RWPE1 (cell line): ENCODE measurements at regions not wholly inside any gene's neighbourhood (a gene's known extent, or its start where the extent isn't known, plus 50 kb on each side); places are given as distances from the start of the nearest gene placed in this dataset.

Source experiments
- CTCF ChIA-PET: fragments of 350-600 bp; sonication (Branson Sonifier 250); formaldehyde crosslinking; extraction: SDS; loops from one replicate; lab custom pipeline; 2021; lab: Yijun Ruan, JAX
- POLR2A ChIA-PET: fragments of 400-600 bp; formaldehyde crosslinking; extraction: SDS; loops from one replicate; lab custom pipeline; 2020; ENCODE audit warnings: antibody characterized with exemption; ENCODE audit not compliant: low non-redundant PET; lab: Yijun Ruan, JAX
- DNase-seq: peaks from one replicate; pipeline ENCODE4 v3.0.0; 2012; ENCODE audit warnings: low spot score
- H3K27ac ChIP-seq: fragments of 450-650 bp; 2 replicates; pipeline ENCODE4 v1.5.1; 2017
- CTCF ChIP-seq: fragments of 450-650 bp; conservative IDR thresholded peaks from 2 replicates; pipeline ENCODE4 v1.5.1; 2017; ENCODE audit warnings: low read depth, mild to moderate bottlenecking

- no peak for DNase-seq
- TF ChIP-seq CTCF = no peak
- H3K27ac ChIP-seq = no peak overlapping the region
- CTCF ChIA-PET = no interaction called here
- POLR2A ChIA-PET = no interaction called here
Measured at GRCh38 chr9:119771341-119771740, 402.1 kb upstream of the BRINP1 start.

DNA sequence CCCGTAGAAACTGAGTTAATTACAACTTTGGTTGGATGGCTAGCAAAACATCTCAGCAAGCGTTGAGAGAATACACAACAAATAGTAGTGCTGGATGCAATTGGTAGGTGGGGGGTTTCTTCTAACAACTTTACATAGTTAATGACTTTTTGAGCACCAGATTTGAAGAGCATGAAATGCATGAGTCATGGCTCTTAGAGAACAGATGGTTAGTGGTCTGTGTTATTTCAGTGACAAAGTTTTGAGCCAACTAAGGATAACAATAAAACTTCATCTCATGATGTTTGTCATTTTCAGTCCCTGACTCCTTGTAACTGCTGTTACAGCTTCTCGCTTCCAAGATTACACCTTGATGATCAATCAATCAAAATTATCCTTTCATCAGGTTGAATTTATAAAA lies 399.0 kb upstream of the BRINP1 start:
- no peak overlapping the region for H3K27ac ChIP-seq
- DNase-seq = no peak
- TF ChIP-seq CTCF = no peak
- POLR2A ChIA-PET = no interaction called here
- CTCF ChIA-PET = interaction anchor here (1.1 kb wide), 1 partner anchor 580 kb away, joined by 3 read pairs; no protein-coding TSS in a partner anchor

DNA sequence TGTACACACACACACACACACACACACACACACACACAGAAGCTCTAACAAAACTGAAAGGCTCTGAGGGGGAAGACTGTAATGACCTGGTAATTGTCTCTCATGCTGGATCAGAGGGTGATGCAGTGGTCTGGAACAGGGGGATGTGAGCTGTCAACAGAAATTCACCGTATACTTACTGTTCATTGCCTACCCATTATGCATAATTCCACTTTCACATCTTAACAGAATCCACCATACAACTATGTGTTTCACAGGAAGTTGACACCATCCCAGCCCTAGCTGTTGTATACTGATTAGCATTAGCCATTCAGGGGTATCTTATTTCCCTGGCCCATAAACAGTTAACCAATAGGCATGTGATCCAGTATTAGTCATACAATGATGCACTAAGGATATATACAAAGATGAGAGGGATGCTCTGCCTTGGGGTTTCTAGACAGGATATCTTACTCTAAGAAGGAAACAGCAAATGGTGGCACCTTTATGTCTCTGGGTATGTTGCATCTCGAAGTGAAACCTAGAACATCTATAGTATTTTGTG lies 396.5 kb upstream of the BRINP1 start:
- ChIA-PET CTCF (no interaction called here), POLR2A (no interaction called here)
- DNase-seq = no peak
- H3K27ac ChIP-seq = no peak overlapping the region
- no peak for TF ChIP-seq CTCF

- ChIA-PET POLR2A (no interaction called here), CTCF (interaction anchor here (0.6 kb wide), 1 partner anchor 284 kb away, joined by 3 read pairs; no protein-coding TSS in a partner anchor)
- no peak for DNase-seq
- no peak for TF ChIP-seq CTCF
- H3K27ac ChIP-seq = no peak overlapping the region
Measured at GRCh38 chr9:119763260-119763659, 394.0 kb upstream of the BRINP1 start.

- POLR2A ChIA-PET = no interaction called here
- DNase-seq = no peak
- no peak for TF ChIP-seq CTCF
Measured at GRCh38 chr9:119761812-119762211, 392.6 kb upstream of the BRINP1 start.

GRCh38 chr9:119758990-119759389 lies 389.8 kb upstream of the BRINP1 start:
- no peak overlapping the region for H3K27ac ChIP-seq
- ChIA-PET CTCF (no interaction called here), POLR2A (no interaction called here)

More at GRCh38 chr9:119761812-119762211, 392.6 kb upstream of the BRINP1 start:
- CTCF ChIA-PET = no interaction called here
- H3K27ac ChIP-seq = no peak overlapping the region

More at GRCh38 chr9:119758990-119759389, 389.8 kb upstream of the BRINP1 start:
- TF ChIP-seq CTCF = no peak
- DNase-seq = no peak
